K562 (cell line): ENCODE measurements at regions not wholly inside any gene's neighbourhood (a gene's known extent, or its start where the extent isn't known, plus 50 kb on each side); places are given as distances from the start of the nearest gene placed in this dataset.

Source experiments
- ATAC-seq: fragments of 200-7000 bp; cut with Tn5 transposase; 3 replicates; pipeline ENCODE4 v1.9.1; 2020; ENCODE audit warnings: moderate library complexity
- BruUV-seq: library from RNA; stranded (reverse); fragments of 400-500 nt; replicated peaks from 2 replicates; lab custom pipeline; 2021; lab: Mats Ljungman, UMichigan
- CTCF ChIA-PET: fragments of 300-600 bp; formaldehyde crosslinking; extraction: SDS; loops from one replicate; lab custom pipeline; 2021; ENCODE audit warnings: low intra/inter-chr PET ratio; lab: Yijun Ruan, JAX
- POLR2A ChIA-PET: fragments of 300-600, 350-650 bp; sonication (Branson Sonifier 250); formaldehyde crosslinking; extraction: SDS; loops from one replicate; lab custom pipeline; 2021; ENCODE audit warnings: antibody characterized with exemption, inconsistent platforms; lab: Yijun Ruan, JAX
- DNase-seq, 4 experiments: peaks; one replicate each; pipeline versions ENCODE4 v3.0.0 to v3.0.0-alpha.2; 2011 to 2018; ENCODE audit warnings: low spot score in 3 of 4, mixed read lengths in 3 of 4; ENCODE audit errors: extremely low read depth in 1 of 4
- FAIRE-seq: peaks from 2 replicates; lab custom pipeline; 2011; peaks lifted over from hg19 to GRCh38; lab: Jason Lieb, UNC
- H2AFZ ChIP-seq: 2 replicates; pipeline ENCODE4 v1.6.0; 2011; ENCODE audit warnings: low read depth, low read length, control low read depth, inconsistent platforms
- H3K27ac ChIP-seq: fragments of 200-600 bp; 3 replicates; pipeline ENCODE4 v1.8.0; 2011; ENCODE audit warnings: low read depth, mild to moderate bottlenecking, control low read depth, inconsistent platforms, low read length, moderate library complexity, mixed read lengths; ENCODE audit errors: extremely low read depth
- H3K27me3 ChIP-seq, 2 experiments: fragments of 300-600 bp in 1 of 2; 2 replicates in 1 of 2; 3 replicates in 1 of 2; pipeline versions ENCODE4 v1.6.0 to v1.8.0; 2011; ENCODE audit warnings: inconsistent platforms in 2 of 2, low read length in 2 of 2, mild to moderate bottlenecking in 1 of 2, mixed read lengths in 1 of 2, moderate library complexity in 1 of 2; ENCODE audit not compliant: control insufficient read depth in 2 of 2, insufficient read depth in 2 of 2
- H3K36me3 ChIP-seq: fragments of 300-600 bp; 3 replicates; pipeline ENCODE4 v1.8.0; 2011; ENCODE audit warnings: mild to moderate bottlenecking, low read length, inconsistent platforms; ENCODE audit not compliant: control insufficient read depth, insufficient read depth
- H3K4me1 ChIP-seq, 2 experiments: fragments of 200-600 bp in 1 of 2; replicated peaks in 1 of 2; 2 replicates in 1 of 2; 3 replicates in 1 of 2; pipeline versions ENCODE4 v1.5.1 to v1.8.0; 2011; ENCODE audit warnings: inconsistent platforms in 2 of 2, low read length in 2 of 2, mild to moderate bottlenecking in 1 of 2, mixed read lengths in 1 of 2, moderate library complexity in 1 of 2; ENCODE audit not compliant: control insufficient read depth in 2 of 2, insufficient read depth in 2 of 2
- H3K4me2 ChIP-seq: 2 replicates; pipeline ENCODE4 v1.6.1; 2011; ENCODE audit warnings: low read length, control low read depth, inconsistent platforms, mixed read lengths; ENCODE audit not compliant: insufficient read depth
- H3K4me3 ChIP-seq: fragments of 200-600 bp; sonication (generic), shearing (Covaris generic); 2 replicates; pipeline ENCODE4 v1.5.1; 2016; ENCODE audit warnings: control low read depth, inconsistent platforms
- H3K79me2 ChIP-seq: fragments of 200-600 bp; 3 replicates; pipeline ENCODE4 v1.8.0; 2011; ENCODE audit warnings: low read length, inconsistent platforms; ENCODE audit not compliant: control insufficient read depth, insufficient read depth
- H3K9ac ChIP-seq, 2 experiments: 2 replicates each; pipeline versions ENCODE4 v1.6.0 to v1.6.1; 2011; ENCODE audit warnings: low read depth in 2 of 2, low read length in 2 of 2, control low read depth in 1 of 2, inconsistent platforms in 1 of 2, mild to moderate bottlenecking in 1 of 2, mixed read lengths in 1 of 2; ENCODE audit not compliant: insufficient read depth in 1 of 2
- H3K9me1 ChIP-seq: one replicate; pipeline ENCODE4 v1.6.0; 2011; ENCODE audit warnings: inconsistent platforms, mild to moderate bottlenecking, low read length, moderate library complexity; ENCODE audit not compliant: control insufficient read depth, insufficient read depth
- H3K9me3 ChIP-seq: replicated peaks from 2 replicates; pipeline ENCODE4 v1.5.1; 2011; ENCODE audit warnings: low read depth, low read length, inconsistent platforms; ENCODE audit not compliant: control insufficient read depth, insufficient read depth
- H4K20me1 ChIP-seq: replicated peaks from 2 replicates; pipeline ENCODE4 v1.6.1; 2011; ENCODE audit warnings: low read length, inconsistent platforms, mixed read lengths; ENCODE audit not compliant: control insufficient read depth, insufficient read depth
- ATF6 ChIP-seq: sonication (generic); formaldehyde crosslinking; IDR thresholded peaks from 2 replicates; pipeline ENCODE4 v1.4.0; 2020; ENCODE audit warnings: mild to moderate bottlenecking, missing genetic modification reagents
- CBX1 ChIP-seq: sonication (generic); IDR thresholded peaks from 2 replicates; pipeline ENCODE4 v1.6.1; 2016; ENCODE audit warnings: antibody characterized with exemption, low read depth, mild to moderate bottlenecking
- JUNB ChIP-seq: fragments of 450-650 bp; formaldehyde crosslinking; conservative IDR thresholded peaks from 2 replicates; pipeline ENCODE4 v1.4.0; 2020; ENCODE audit warnings: mild to moderate bottlenecking
- KAT2B ChIP-seq: IDR thresholded peaks from one replicate; pipeline ENCODE4 v1.6.1; 2012; ENCODE audit warnings: low read depth, mild to moderate bottlenecking, control low read depth, inconsistent platforms, low read length, moderate library complexity
- MTA1 ChIP-seq: fragments of 450-650 bp; IDR thresholded peaks from 2 replicates; pipeline ENCODE4 v1.6.1; 2017; ENCODE audit warnings: borderline replicate concordance
- MYNN ChIP-seq, 2 experiments: sonication (generic); formaldehyde crosslinking in 1 of 2; IDR thresholded peaks; 2 replicates each; pipeline versions ENCODE4 v1.5.0 to v1.6.1; 2016 to 2020; ENCODE audit warnings: antibody characterized with exemption in 1 of 2, missing genetic modification reagents in 1 of 2
- NFXL1 ChIP-seq: fragments of 450-650 bp; formaldehyde crosslinking; IDR thresholded peaks from 2 replicates; pipeline ENCODE4 v1.4.0; 2021; ENCODE audit warnings: mild to moderate bottlenecking
- ZBTB9 ChIP-seq: fragments of 450-650 bp; formaldehyde crosslinking; IDR thresholded peaks from 2 replicates; pipeline ENCODE4 v1.4.0; 2020; ENCODE audit warnings: mild to moderate bottlenecking, moderate library complexity
- ZC3H4 ChIP-seq: sonication (generic); formaldehyde crosslinking; IDR thresholded peaks from 2 replicates; pipeline ENCODE4 v1.9.0; 2021; ENCODE audit warnings: missing genetic modification reagents, borderline replicate concordance
- ZC3H8 ChIP-seq: fragments of 450-650 bp; IDR thresholded peaks from 2 replicates; pipeline ENCODE4 v1.6.1; 2017
- ZNF431 ChIP-seq: sonication (generic); formaldehyde crosslinking; IDR thresholded peaks from 2 replicates; pipeline ENCODE4 v1.8.0; 2022; ENCODE audit warnings: mild to moderate bottlenecking, missing genetic modification reagents
- WGBS: fragments of 100-300 bp; shearing (Covaris generic); methylation state at CpG from one replicate; pipeline ENCODE4 v1.1.6; 2016; ENCODE audit warnings: low coverage, mixed read lengths; ENCODE audit not compliant: insufficient coverage; ENCODE audit errors: missing lambda C conversion rate; 5-methylcytosine and 5-hydroxymethylcytosine counted together
- in situ Hi-C: fragments of 300-500 bp; cut with MboI; formaldehyde crosslinking; loops from 4 replicates; pipeline ENCODE4 v1.15.0; 2018; ENCODE audit warnings: inconsistent platforms, mixed read lengths
- intact Hi-C: fragments of 100-400 bp; cut with micrococcal nuclease; formaldehyde crosslinking; loops from 2 replicates; pipeline ENCODE4 v1.14.2; 2022

- FAIRE-seq (no peak), ATAC-seq (no peak), DNase-seq (no peak)
- 0% methylated on average over 8 of the region's 8 CpGs for WGBS
- H3K4me1 ChIP-seq: no peaks in the 10 kb centered on the region
- H3K9me1 ChIP-seq: no peaks in the 10 kb centered on the region
- H3K4me3 ChIP-seq: no peak overlapping the region
- no peaks in the 10 kb centered on the region for H3K9me3 ChIP-seq
- no peaks in the 10 kb centered on the region for H3K79me2 ChIP-seq
- TF ChIP-seq ZNF431 (CRISPR knock-in tag): no peak
- TF ChIP-seq MYNN (IDR thresholded peaks at IDR 0.05): no peak
- TF ChIP-seq MYNN (CRISPR knock-in tag; IDR thresholded peaks at IDR 0.05): no peak
- TF ChIP-seq MTA1: no peak
- no peak for TF ChIP-seq ATF6 (CRISPR knock-in tag)
- TF ChIP-seq ZC3H4 (CRISPR knock-in tag): no peak
- no peak for TF ChIP-seq CBX1
- TF ChIP-seq ZC3H8: no peak
- TF ChIP-seq NFXL1 (CRISPR knock-in tag): no peak
- no peak for TF ChIP-seq JUNB (CRISPR knock-in tag)
- no peak for TF ChIP-seq ZBTB9 (CRISPR knock-in tag)
- TF ChIP-seq KAT2B: no peak
- H4K20me1 ChIP-seq: no peaks in the 10 kb centered on the region
- H3K36me3 ChIP-seq: no peaks in the 10 kb centered on the region
- H3K27ac ChIP-seq: no peak overlapping the region
- H3K27me3 ChIP-seq: peaks cover 0 to 17% of the 10 kb centered on the region in 2 experiments; a peak in 2 of 5 replicates
- CTCF ChIA-PET: no interaction called here
- in situ Hi-C loops (no loop called here), intact Hi-C loops (no loop called here)
- no peak overlapping the region for H3K4me2 ChIP-seq
- H2AFZ ChIP-seq: no peak overlapping the region
- no TSS peak for BruUV-seq
- no peak overlapping the region for H3K9ac ChIP-seq
- POLR2A ChIA-PET: no interaction called here
These were observed 88.3 kb downstream of the CLDN34 start for GRCh38 chrX:10055430-10055829.
